ENCODE measurements at regions not wholly inside any gene's neighbourhood (a gene's known extent, or its start where the extent isn't known, plus 50 kb on each side); places are given as distances from the start of the nearest gene placed in this dataset.

DNA sequence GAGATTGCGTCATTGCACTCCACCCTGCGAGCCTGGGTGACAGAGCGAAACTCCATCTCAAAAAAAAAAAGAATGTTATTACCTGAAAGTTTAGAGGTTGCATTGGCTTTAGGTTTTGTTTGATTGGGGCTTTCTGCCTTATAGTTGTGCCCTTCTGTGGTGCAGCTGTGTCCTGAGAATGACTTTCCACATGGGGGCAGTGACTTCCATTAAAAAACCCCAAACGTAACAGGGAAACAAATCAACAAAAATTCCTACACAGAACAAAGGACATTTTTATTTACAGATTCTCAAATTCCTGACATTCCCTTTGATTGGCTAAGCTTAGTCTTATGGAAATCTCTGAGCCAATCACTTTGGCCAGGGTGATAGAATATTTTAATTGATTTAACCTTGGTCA lies 154.1 kb upstream of the GPR149 start:
- TF ChIP-seq, protein P1, sequence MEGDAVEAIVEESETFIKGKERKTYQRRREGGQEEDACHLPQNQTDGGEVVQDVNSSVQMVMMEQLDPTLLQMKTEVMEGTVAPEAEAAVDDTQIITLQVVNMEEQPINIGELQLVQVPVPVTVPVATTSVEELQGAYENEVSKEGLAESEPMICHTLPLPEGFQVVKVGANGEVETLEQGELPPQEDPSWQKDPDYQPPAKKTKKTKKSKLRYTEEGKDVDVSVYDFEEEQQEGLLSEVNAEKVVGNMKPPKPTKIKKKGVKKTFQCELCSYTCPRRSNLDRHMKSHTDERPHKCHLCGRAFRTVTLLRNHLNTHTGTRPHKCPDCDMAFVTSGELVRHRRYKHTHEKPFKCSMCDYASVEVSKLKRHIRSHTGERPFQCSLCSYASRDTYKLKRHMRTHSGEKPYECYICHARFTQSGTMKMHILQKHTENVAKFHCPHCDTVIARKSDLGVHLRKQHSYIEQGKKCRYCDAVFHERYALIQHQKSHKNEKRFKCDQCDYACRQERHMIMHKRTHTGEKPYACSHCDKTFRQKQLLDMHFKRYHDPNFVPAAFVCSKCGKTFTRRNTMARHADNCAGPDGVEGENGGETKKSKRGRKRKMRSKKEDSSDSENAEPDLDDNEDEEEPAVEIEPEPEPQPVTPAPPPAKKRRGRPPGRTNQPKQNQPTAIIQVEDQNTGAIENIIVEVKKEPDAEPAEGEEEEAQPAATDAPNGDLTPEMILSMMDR (IDR thresholded peaks at IDR 0.05; ENCODE audit: low read depth, low read length), result peak; percentile 8; the same call in 1 of the 2 replicates
- Histone ChIP-seq H3K36me3 (no peaks in the 10 kb centered on the region), H3K9me3 (ENCODE audit: severe bottlenecking) (no peaks in the 10 kb centered on the region), H3K27me3 (ENCODE audit: insufficient read depth, low read depth, severe bottlenecking) (no peaks in the 10 kb centered on the region), H3K4me3 (ENCODE audit: low read depth, low read length) (no peak overlapping the region), H3K27ac (no peak overlapping the region)
- no peak for DNase-seq

GRCh38 chr3:154583086-154583634 lies 153.2 kb upstream of the GPR149 start:
- H3K27me3 ChIP-seq (ENCODE audit: insufficient read depth, low read depth, severe bottlenecking), result no peaks in the 10 kb centered on the region
- H3K4me3 ChIP-seq (ENCODE audit: low read depth, low read length), result no peak overlapping the region
- H3K36me3 ChIP-seq, result no peaks in the 10 kb centered on the region
- H3K9me3 ChIP-seq (ENCODE audit: severe bottlenecking), result no peaks in the 10 kb centered on the region
- no peak for DNase-seq
- H3K27ac ChIP-seq, result no peak overlapping the region
- TF ChIP-seq, protein P1 (IDR thresholded peaks at IDR 0.05; ENCODE audit: low read depth, low read length), result no peak

- no peak for DNase-seq
- Histone ChIP-seq H3K27ac (no peak overlapping the region), H3K36me3 (no peaks in the 10 kb centered on the region), H3K4me3 (ENCODE audit: low read depth, low read length) (no peak overlapping the region), H3K27me3 (ENCODE audit: insufficient read depth, low read depth, severe bottlenecking) (no peaks in the 10 kb centered on the region), H3K9me3 (ENCODE audit: severe bottlenecking) (no peaks in the 10 kb centered on the region)
- TF ChIP-seq, protein P1 (IDR thresholded peaks at IDR 0.05; ENCODE audit: low read depth, low read length), result no peak
Measured at GRCh38 chr3:154582501-154582900, 152.5 kb upstream of the GPR149 start.

GRCh38 chr3:154571553-154572226 lies 141.7 kb upstream of the GPR149 start:
- no peak overlapping the region for H3K4me3 ChIP-seq (ENCODE audit: low read depth, low read length)
- TF ChIP-seq, protein P1 (IDR thresholded peaks at IDR 0.05; ENCODE audit: low read depth, low read length), result no peak
- no peaks in the 10 kb centered on the region for H3K27me3 ChIP-seq (ENCODE audit: insufficient read depth, low read depth, severe bottlenecking)
- H3K36me3 ChIP-seq, result no peaks in the 10 kb centered on the region
- H3K27ac ChIP-seq, result no peak overlapping the region
- no peak for DNase-seq
- H3K9me3 ChIP-seq (ENCODE audit: severe bottlenecking), result no peaks in the 10 kb centered on the region

DNA sequence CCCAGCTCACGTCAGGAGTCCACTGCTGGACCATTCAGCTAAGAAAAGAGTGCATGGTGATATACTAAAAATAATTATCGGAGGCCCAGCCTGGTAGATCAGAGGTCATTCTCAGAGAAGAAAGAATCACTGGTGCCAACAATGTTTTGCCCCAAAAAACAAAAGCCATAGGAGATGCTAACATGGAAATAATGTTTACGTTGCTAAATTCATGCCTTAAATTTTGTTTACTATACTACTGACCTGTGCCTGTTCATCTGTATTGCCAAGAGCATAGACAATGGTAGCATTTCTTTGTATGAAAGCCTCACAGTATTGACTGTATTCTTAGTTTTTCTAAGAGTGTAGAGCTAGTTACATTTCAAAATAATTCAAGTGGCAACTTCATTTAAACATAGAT lies 138.1 kb upstream of the GPR149 start:
- TF ChIP-seq, protein P1 (IDR thresholded peaks at IDR 0.05; ENCODE audit: low read depth, low read length), result no peak
- Histone ChIP-seq H3K27ac (no peak overlapping the region), H3K9me3 (ENCODE audit: severe bottlenecking) (no peaks in the 10 kb centered on the region), H3K36me3 (no peaks in the 10 kb centered on the region), H3K4me3 (ENCODE audit: low read depth, low read length) (no peak overlapping the region), H3K27me3 (ENCODE audit: insufficient read depth, low read depth, severe bottlenecking) (no peaks in the 10 kb centered on the region)
- DNase-seq, result no peak

GRCh38 chr3:154559623-154560022 lies 129.6 kb upstream of the GPR149 start:
- Histone ChIP-seq H3K27me3 (ENCODE audit: insufficient read depth, low read depth, severe bottlenecking) (no peaks in the 10 kb centered on the region), H3K36me3 (no peaks in the 10 kb centered on the region), H3K4me3 (ENCODE audit: low read depth, low read length) (no peak overlapping the region), H3K9me3 (ENCODE audit: severe bottlenecking) (no peaks in the 10 kb centered on the region), H3K27ac (no peak overlapping the region)
- TF ChIP-seq, protein P1 (IDR thresholded peaks at IDR 0.05; ENCODE audit: low read depth, low read length), result no peak
- no peak for DNase-seq
